Anterior cingulate cortex (tissue), 58 donors: ENCODE measurements at regions not wholly inside any gene's neighbourhood (a gene's known extent, or its start where the extent isn't known, plus 50 kb on each side); places are given as distances from the start of the nearest gene placed in this dataset.

Source experiments
- DNase-seq, 58 donors: peaks; one replicate each; lab custom pipeline; 2025; lab: John Stamatoyannopoulos, UW

DNA sequence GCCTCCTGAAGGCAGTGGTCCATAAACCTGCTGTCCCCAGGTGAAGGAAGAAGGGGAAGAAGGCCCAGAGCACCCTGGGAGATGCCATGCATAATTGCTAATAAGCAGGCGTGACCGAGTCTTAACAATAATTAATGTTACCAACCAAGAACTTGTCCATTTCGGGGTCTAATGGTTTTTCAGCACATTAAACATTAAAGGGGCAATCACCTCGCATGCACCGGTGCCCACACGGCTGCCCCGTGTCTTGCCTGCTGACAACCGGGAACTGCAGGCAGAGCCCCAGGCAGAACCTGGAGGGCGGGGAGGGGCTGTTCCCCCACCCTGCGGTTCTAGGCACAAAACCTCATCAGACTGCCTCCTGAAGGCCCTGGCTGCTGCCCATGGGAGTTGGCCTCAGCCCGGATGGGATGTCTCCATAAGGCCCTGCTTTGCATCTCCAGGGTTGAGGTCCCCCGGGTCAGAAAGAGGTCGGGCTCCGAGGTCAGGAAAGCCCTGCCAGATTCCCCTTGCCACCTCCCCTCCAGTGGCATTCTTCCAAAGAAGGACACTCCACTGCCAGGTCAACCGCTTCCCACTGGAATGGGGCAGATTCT is 169.0 kb downstream of the BUD13 start:
- no peak for DNase-seq

DNA sequence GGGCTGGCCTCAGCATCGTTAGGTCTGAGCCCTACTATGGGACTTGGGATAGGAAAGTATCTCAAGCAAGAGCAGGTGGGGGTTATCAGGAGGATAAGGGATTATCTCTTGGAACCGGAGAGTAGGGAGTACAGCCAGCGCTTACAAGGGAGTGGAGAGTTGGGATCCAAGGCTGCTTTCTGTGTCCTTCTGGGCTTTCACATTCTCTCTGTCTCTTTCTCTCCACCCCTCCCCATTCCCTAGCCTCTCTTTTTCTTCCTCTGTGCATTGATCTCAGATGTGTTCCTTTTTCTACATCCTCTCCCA is 170.2 kb downstream of the BUD13 start:
- DNase-seq = no peak

DNA sequence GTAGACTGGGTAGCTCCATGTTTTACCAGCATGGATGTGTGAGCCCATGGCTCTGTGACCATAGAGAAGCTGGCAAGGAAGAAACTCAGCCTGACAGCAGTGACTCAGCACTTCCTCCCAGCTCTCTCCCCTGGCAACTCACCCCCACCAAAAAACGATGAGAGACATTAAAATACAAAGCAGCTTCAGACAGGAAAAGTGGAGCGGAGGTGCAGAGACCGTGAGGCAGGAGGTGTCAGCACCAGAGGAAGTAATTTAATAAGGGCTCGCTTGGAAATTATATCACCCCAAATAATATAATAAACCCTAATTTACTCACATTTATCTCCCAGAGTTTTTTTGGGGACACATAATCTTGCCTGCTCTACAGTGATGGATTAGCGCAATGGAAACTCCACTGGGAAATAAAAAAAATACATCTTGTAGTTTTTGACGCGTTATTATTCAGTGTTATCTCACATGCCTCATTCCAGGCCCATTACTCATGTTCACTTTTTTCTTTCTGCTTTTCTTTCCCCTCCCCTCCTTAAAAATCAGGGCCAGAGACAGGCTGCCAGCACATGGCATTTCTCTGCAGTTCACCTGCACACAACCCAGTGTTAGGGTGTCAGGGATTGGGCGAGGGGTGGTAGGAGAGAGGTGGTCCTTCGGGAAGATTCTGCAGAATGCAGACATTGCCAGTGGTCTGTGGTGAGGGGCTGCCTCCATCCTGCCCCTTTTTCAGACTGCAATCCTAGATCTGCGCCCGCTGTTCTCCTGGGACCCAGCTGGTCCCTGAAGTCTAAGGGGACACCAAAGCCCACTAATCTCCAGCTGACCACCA is 170.8 kb downstream of the BUD13 start:
- DNase-seq = peak in 9 of 58 donors; percentile 8 to 30 (median 13)

DNA sequence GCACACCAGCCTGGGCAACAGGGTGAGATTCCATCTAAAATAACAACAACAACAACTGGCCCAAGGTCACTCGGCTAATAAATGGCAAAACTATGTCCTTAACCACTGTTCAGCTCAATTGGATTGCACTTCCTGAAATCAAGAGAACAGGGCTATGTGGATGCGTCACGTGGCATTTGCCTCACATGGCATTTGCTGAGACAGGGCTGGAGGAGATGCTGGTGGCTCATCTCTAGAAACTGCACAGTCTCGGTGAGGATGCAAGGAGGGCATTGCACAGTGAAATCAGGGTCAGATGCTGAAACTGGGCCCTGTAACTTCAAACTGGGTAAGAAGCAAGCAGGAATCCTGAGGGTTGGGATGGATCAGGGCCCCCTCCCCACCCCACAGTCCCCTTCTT is 171.9 kb downstream of the BUD13 start:
- no peak for DNase-seq

DNA sequence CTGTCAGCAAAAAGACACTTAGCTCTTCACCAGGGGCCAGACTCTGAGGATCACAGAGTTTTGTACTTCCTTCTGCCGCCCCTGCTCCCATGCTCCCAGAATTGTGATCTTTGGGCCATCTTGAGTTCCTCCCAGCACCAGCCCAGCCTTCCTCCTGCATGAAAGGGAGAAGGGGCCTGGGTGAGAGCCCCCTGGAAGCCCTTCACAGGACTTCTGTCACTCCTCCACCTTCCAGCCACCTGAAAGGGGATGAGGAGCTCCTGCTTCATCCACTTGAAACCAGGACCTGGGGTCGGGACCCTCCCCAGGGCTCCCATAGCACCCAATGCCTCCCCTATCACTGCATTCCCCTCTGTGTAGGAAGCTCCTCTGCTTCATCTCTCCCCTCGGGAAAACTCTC is 174.2 kb downstream of the BUD13 start:
- no peak for DNase-seq

DNA sequence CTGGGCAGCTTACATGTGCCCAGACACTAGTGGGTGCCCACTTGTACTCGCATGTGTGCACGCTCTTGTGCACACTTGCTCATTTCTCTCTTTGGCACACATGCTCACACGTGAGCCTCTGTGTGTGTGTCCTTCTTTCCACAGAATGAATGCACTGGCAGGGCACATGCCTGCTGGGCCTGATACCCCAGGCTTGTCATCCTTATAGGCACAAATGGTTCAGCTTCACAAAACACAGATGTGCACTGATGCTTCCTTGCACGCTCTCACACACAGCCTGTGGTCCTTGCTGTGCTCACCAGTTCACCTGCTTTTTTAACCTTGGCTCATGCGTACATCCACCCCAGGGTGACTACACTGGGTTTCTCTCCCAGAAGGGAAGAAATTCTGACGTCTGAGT is 174.8 kb downstream of the BUD13 start:
- DNase-seq = no peak

DNA sequence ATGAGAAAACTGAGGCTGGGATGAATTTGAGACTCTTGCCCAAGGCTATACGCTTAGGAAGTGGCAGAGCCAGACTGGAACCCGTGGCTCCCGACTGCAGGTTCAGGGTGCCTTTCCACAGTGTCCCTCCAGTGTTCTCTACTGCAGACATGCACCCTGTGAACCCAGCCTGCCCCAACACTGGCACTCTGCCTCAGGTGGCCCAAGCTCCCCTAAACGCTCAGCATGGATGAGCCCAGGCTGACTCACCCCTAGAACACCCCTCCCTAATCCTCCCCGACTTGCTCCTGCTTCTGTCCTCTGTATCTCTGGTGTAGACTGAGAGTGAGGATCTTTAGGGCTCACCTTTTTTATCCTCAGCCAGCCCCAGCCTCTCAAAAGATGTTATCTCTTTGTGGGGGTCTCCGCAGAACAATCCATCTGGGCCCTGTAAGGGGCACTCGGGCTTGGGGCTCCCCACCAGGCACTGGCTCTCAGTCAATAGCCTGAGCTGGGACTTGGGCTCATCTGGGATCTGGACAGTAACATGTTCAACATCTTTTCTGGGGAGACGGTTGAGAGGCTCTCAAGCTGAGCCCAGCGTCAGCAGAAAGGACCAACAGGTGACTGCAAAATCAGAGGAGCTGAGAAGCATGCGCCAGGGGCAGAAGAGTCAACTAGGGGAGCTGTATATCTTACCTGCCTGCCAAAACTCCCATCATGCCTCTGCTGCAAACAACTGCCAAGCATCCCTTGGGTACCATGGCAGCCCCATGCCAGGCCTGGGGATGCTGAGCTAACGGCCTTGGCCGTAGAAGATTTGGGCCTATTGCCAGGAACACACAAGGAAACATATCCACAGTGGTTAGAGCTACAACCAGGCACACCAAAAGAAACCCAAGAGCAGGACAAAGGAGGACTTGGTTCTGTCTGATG is 176.2 kb downstream of the BUD13 start:
- DNase-seq = no peak

DNA sequence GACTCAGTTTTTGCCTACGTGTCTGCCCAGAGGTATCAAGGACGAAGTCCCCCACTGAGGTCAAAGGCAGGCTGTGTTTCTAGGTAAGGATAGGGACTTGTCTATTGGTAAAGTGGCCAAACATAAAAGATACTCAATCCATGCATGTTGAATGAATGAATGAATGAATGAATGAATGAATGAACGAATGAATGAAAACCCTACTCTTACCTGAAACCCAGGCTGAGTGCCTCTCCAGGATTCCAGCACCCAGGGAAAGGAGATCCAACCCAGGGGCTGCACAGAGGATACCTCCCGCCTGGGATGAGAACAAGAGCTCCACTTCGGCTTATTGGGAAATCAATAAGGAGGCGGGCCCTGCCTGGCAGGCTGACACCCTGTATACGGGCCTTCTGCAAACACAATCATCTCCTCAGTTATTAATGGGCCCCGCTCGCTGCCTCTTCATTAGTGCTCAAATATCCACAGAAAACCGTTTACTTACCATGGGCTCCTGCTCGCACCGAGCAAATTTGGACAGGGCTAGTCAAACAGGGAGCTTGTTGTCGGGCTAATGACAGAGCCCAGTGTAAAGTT is 177.4 kb downstream of the BUD13 start:
- DNase-seq = no peak

DNA sequence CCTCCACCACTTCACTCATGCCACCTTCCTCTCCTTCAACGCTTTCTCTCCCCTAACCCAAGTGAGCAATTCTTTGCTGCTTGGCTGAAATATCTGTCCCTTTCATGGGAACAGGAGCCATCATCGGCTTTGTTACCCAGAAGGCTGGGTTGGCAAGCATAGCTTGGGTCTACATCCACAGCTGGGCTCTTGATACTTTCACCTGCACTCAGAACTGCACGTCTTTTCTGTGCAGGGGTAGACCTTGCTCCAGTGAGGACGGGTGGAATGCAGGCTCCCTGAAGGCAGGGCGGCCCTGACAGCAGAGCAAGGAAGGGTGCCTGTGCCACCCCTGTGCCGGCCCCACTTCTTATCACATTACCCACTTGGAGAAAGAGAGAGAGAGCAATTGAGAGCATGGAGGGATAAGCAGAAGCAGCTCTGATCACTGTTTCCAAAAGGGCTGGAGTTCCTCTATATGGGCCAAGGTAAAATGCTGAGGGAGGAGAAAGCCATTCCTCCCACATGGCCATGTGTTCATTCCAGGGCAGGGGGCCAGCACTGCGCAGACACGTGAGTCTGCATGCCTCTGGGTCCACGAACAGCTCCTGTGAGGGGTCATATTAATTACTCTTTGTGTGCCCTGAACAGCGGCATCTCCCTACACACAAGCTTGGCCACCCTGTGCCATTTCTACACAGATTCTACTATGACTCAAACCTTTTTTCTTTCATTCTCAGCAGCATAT is 181.8 kb downstream of the BUD13 start:
- DNase-seq = no peak

DNA sequence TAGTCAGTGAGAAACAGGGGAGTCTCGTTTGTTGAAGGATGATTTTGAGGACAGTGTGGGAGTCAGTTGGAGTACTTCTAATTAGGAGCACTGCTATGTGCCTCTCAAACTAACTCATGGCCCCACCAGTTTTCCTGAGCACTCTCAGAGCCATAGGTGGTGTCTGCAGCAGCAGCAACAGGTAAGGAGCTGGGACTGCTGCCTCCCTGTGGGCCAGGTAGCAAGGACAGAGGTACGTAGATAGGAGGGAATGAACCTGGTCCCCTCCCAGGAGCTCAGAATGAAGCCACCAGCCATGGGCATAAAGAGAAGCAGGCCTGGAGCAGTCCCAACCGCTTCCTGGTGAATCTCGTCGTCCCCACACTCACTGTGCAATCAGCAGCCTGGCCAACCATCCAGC is 183.4 kb downstream of the BUD13 start:
- DNase-seq = no peak

DNA sequence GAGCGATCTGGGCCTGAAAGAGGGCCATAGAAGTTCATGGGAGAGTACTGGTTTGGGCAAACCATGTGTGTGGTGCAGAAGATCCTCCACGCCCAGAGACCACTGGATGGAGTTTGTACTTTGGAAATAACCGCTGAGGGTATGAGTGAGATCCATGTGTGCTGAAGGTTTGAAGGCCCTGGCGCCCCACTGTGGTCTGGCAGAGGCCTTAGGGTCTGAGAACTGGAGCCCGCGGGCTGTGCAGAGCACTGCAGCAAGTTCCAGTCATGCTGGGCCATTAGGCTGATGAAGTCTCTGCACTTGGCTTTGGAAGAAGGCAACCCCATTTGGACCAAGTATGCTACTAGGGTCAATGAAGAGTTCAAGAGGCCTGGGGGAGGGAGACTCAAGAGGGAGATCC is 186.4 kb downstream of the BUD13 start:
- DNase-seq = no peak

DNA sequence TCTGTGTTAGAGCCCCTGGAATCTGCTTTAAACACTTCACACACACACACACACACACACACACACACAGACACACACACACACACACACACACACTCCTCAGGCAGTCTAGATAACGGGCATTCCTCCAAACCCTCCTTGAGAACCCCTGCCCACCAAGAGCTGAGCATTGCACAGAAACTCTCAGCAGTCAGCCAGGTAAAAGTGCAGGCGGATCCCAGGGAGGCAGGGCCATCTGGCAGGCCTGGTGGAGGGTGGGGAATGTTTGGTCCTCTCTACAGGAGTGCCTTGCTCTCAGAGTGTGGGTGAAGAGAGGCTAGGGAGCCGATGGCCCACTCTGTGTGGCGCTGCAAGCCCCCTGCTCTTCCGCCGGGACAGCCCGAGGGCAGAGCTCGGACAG is 190.2 kb downstream of the BUD13 start:
- no peak for DNase-seq

DNA sequence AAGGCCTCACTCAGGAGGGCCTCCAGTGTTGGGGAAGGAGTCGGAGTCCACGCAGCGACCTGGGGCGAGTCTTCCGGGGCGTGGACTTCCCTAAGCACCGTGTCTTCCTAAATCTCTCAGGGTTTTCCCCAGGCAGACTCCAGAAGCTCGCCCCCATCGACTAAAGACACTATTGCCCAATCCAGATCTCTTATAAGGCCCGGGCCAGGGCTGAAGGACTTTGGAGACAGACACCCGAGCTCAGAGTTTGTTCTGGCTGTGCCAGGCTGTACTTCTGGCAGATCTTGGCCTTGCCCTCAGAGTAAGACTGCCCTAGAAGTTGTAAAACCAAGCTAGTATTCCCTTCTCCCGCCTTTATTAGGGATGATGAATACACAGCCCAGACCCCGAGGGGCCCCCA is 191.4 kb downstream of the BUD13 start:
- DNase-seq = peak in 4 of 58 donors; percentile 23 to 51 (median 35)

DNA sequence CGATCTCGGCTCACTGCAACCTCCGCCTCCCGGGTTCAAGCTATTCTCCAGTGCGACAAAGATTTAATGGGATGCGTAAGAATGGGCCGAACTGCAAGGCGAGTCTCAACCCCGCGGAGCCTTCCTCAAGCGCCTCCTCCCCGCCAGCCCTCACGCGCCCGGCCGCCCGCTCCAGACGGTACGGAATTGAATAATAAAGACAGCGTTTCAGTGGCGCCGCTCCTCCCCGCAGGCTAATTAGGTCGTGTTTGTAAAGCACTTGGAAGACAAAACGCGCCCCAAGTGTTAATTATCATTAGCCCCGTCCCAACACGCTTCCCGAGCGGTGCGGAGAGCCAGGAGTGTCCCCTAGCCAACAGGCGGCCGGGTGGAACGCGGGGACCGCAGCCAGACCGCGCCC is 192.0 kb downstream of the BUD13 start:
- DNase-seq = peak in 55 of 58 donors; percentile 11 to 89 (median 58)

DNA sequence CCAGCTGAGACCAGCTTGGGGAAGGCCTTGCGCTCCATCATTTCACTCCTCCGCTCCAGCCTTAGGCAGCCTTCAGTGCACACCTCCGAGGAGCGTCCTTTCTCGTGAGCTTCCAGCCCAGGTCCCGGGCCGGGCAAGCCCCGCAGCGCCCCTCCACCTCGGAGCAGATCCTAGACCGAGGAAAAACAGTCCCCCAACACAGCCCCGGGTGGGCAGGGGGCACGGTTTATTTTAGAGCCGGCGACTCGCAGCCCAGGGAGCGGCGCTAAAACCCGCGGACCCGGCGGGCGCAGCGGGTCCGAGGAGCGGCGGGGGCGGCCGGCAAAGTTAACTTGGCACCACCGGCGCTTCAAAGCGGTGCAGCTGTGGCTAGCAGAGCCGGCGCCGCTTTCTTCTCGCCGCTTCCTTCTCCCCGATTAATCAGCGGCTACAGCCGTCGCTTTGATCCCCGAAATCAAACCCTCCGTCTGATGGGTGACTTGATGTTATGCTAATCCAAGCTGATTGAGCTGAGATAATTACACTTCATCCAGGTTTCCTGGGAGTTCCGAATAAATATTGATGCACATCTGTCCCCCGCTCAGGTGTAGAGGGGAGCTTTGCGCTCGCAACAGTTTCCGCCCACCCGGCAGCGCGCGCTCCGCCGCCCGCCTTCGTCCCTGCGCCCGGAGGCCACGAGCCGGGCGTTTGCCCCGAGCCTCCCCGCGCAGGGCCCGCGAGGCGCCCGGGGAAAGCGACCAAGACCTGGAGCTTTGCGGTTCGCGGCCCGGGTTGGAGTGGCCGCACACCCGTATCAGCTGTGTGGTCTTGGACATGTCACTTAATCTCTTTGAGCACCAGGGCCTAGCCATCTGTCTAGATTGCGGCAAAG is 192.7 kb downstream of the BUD13 start:
- no peak for DNase-seq

DNA sequence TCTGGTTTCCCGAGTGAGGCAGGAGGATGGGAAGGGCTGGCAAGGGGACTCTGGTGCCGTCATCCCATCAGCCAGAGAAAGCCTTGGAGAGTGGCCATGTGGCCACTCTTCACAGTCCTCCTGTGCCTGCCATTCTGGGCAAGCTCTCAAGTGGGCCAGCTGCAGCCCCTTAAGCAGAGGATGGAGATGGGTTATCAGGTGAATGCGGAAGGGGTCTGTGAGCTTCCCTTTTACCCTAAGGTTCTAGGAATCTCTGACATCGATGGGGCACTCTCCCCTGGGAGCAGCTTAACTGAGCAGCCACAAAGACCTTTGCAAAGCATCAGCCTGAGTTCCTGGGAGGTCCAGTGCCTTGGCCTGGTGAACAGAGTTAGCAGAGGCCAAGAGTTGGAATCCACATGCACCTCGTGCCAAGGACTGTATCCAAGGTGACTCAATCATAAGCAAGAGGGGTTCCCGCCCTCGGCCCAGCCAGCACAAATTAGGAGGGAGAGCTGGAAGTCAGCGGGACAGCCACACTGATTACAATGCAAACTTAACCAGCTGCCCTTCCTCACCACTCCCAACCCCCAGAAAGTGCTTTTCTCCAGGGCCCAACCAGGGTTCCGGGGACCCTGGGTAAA is 193.6 kb downstream of the BUD13 start:
- DNase-seq = peak in 47 of 58 donors; percentile 7 to 82 (median 47)

DNA sequence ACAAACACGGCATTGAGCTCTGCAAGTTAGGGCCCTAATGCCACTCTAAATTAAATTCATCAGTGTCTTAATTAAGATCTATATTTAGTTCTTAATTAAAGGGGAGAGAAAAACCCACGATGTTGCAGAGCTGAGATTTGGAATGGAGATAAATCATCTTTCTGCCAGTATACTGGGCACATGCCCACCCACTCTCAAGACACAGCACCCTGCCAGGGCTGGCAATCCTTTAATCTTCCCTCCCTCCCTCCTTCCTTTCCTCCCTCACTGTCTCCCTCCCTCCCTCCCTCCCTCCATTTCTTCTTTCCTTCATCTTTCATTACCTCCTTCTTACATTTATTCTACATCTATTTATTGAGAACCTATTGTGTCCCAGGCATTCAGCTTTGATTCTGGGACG is 194.8 kb downstream of the BUD13 start:
- DNase-seq = no peak

DNA sequence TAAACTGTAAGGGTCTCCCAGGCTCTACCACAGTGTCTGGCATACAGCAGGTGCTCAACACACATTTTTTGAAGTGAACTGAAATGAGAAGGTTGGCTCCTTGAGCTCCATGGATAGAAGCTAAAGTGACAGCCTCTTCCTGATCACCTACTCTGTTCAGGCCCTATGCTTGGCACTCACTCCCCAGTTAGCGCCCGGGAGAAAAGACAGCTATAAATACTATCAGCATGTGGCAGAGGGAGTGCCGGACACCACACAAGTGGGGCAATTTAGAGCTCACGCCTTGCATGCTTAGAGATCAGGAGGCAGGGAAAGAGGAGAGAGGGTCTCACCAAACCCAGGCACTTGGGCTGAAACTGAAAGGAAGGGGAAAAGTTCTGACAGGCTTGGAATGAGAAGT is 195.5 kb downstream of the BUD13 start:
- no peak for DNase-seq

DNA sequence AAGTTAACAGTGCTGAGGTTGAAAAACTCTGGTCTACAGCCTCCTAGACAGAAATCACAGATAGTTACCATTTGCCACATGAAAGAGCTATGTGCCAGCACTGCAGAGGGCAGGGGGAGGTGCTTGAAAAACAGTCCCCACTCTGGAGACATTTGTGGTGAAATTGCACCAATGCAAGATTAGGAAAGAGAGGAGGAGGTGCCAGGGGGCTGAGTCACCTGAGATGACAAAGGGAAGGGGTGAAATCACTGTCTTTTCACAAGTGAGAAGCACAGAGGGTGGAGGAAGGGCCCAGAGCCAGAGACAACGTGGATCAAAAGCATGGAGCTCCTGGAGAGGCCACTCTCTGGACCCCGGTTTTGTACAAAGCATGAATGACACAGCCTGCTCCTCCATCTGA is 196.3 kb downstream of the BUD13 start:
- DNase-seq = no peak
